ENCODE measurements at regions not wholly inside any gene's neighbourhood (a gene's known extent, or its start where the extent isn't known, plus 50 kb on each side); places are given as distances from the start of the nearest gene placed in this dataset.

- TF ChIP-seq CTCF (IDR thresholded peaks at IDR 0.05; ENCODE audit: insufficient read depth, low read length) = no peak
- no peak for TF ChIP-seq SPI1 (IDR thresholded peaks at IDR 0.05; ENCODE audit: borderline replicate concordance, low read depth)
Observed at GRCh38 chr1:65049941-65050713, 83.8 kb upstream of the JAK1 start.

Measured in HL-60 (cell line).